ENCODE measurements at regions not wholly inside any gene's neighbourhood (a gene's known extent, or its start where the extent isn't known, plus 50 kb on each side); places are given as distances from the start of the nearest gene placed in this dataset.
"Not testable (repeated sequence)": the region's sequence is repeated elsewhere in the genome, so short reads cannot be mapped to it uniquely, and the experiment has no call there.

- no peak overlapping the region for H3K9ac ChIP-seq (ENCODE audit: low read depth, low read length)
- no peaks in the 10 kb centered on the region for H3K9me3 ChIP-seq (ENCODE audit: insufficient read depth, low read depth, low read length)
- H3K4me3 ChIP-seq (ENCODE audit: low read length) = no peak overlapping the region
- H3K36me3 ChIP-seq (ENCODE audit: insufficient read depth, low read depth, low read length) = no peaks in the 10 kb centered on the region
- H3K27me3 ChIP-seq (ENCODE audit: insufficient read depth, low read length) = peaks cover 20% of the 10 kb centered on the region
- no peak overlapping the region for H3K27ac ChIP-seq (ENCODE audit: low read length)
- peaks cover 31% of the 10 kb centered on the region for H3K4me1 ChIP-seq (ENCODE audit: insufficient read depth, low read length)
Observed at GRCh38 chr9:27673641-27674040, 100.4 kb upstream of the C9orf72 start.

DNA sequence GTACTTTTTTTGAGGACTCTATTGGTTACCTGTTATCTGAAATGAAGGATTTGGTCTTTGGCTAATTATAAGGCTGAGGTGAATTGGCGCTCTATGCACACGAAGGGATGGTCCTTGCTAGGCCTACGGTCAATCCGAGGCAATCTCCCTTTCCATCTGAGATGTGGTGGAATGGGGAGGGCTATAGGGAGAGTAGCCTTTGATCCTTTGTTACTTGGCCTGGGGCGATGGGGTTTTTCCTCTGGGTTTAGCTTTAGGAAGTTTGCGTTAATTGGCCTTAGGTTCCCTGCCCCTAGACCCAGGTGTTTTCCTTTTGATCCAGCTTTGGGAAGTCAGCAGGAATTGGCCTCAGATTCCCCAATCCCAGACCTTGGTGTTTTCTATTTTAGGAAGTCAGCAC, 102.1 kb upstream of the C9orf72 start:
- H3K27me3 ChIP-seq (ENCODE audit: insufficient read depth, low read length) = peaks cover 13% of the 10 kb centered on the region
- no peak overlapping the region for H3K4me3 ChIP-seq (ENCODE audit: low read length)
- no peak overlapping the region for H3K27ac ChIP-seq (ENCODE audit: low read length)
- H3K4me1 ChIP-seq (ENCODE audit: insufficient read depth, low read length) = peaks cover 33% of the 10 kb centered on the region
- H3K9me3 ChIP-seq (ENCODE audit: insufficient read depth, low read depth, low read length) = no peaks in the 10 kb centered on the region
- no peaks in the 10 kb centered on the region for H3K36me3 ChIP-seq (ENCODE audit: insufficient read depth, low read depth, low read length)
- H3K9ac ChIP-seq (ENCODE audit: low read depth, low read length) = no peak overlapping the region

- Histone ChIP-seq H3K36me3 (ENCODE audit: insufficient read depth, low read depth, low read length) (no peaks in the 10 kb centered on the region), H3K4me1 (ENCODE audit: insufficient read depth, low read length) (peaks cover 29% of the 10 kb centered on the region; the same call in 1 of the 2 replicates), H3K9ac (ENCODE audit: low read depth, low read length) (no peak overlapping the region), H3K4me3 (ENCODE audit: low read length) (no peak overlapping the region), H3K27ac (ENCODE audit: low read length) (no peak overlapping the region), H3K27me3 (ENCODE audit: insufficient read depth, low read length) (peaks cover 6% of the 10 kb centered on the region), H3K9me3 (ENCODE audit: insufficient read depth, low read depth, low read length) (no peaks in the 10 kb centered on the region)
Observed at GRCh38 chr9:27676827-27677226, 103.5 kb upstream of the C9orf72 start.

- Histone ChIP-seq H3K4me1 (ENCODE audit: insufficient read depth, low read length) (peaks cover 20% of the 10 kb centered on the region; the same call in 1 of the 2 replicates), H3K4me3 (ENCODE audit: low read length) (peak overlapping the region; percentile 43; the same call in 1 of the 2 replicates), H3K27me3 (ENCODE audit: insufficient read depth, low read length) (no peaks in the 10 kb centered on the region), H3K9me3 (ENCODE audit: insufficient read depth, low read depth, low read length) (no peaks in the 10 kb centered on the region), H3K36me3 (ENCODE audit: insufficient read depth, low read depth, low read length) (no peaks in the 10 kb centered on the region), H3K27ac (ENCODE audit: low read length) (no peak overlapping the region), H3K9ac (ENCODE audit: low read depth, low read length) (peak overlapping the region; percentile 38; the same call in 1 of the 2 replicates)
Observed at GRCh38 chr9:27679338-27679737, 106.1 kb upstream of the C9orf72 start.

GRCh38 chr9:27683181-27683580, 109.9 kb upstream of the C9orf72 start:
- Histone ChIP-seq H3K36me3 (ENCODE audit: insufficient read depth, low read depth, low read length) (no peaks in the 10 kb centered on the region), H3K4me3 (ENCODE audit: low read length) (no peak overlapping the region), H3K4me1 (ENCODE audit: insufficient read depth, low read length) (peaks cover 20% of the 10 kb centered on the region; the same call in 1 of the 2 replicates), H3K9ac (ENCODE audit: low read depth, low read length) (no peak overlapping the region), H3K27ac (ENCODE audit: low read length) (no peak overlapping the region), H3K27me3 (ENCODE audit: insufficient read depth, low read length) (no peaks in the 10 kb centered on the region), H3K9me3 (ENCODE audit: insufficient read depth, low read depth, low read length) (no peaks in the 10 kb centered on the region)

DNA sequence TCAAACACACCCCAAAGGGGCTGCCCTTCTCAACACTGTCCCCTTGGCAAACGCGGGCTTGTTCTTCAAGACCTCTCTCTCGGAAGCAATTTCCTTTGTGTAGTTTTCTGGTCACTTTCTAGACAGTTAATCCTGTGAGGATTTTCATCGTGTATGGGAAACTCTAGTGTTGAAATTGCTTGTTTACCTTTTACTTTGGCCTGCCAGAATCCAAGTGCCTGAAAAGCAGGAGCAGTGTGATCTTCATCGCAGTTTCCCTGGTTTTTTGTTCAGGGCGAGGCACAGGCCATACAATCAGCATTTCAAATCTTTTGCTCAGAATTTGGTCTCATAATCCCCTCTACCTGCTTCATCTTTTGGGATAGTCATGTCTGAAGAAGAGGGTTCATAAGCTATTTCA, 115.7 kb upstream of the C9orf72 start:
- Histone ChIP-seq H3K27me3 (ENCODE audit: insufficient read depth, low read length) (no peaks in the 10 kb centered on the region), H3K9me3 (ENCODE audit: insufficient read depth, low read depth, low read length) (no peaks in the 10 kb centered on the region), H3K27ac (ENCODE audit: low read length) (no peak overlapping the region), H3K4me1 (ENCODE audit: insufficient read depth, low read length) (no peaks in the 10 kb centered on the region), H3K36me3 (ENCODE audit: insufficient read depth, low read depth, low read length) (no peaks in the 10 kb centered on the region), H3K4me3 (ENCODE audit: low read length) (no peak overlapping the region), H3K9ac (ENCODE audit: low read depth, low read length) (no peak overlapping the region)

DNA sequence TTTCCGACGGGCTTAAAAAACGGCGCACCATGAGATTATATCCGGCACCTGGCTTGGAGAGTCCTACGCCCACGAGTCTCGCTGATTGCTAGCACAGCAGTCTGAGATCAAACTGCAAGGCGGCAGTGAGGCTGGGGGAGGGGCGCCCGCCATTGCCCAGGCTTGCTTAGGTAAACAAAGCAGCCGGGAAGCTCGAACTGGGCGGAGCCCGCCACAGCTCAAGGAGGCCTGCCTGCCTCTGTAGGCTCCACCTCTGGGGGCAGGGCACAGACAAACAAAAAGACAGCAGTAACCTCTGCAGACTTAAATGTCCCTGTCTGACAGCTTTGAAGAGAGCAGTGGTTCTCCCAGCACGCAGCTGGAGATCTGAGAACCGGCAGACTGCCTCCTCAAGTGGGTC, 117.5 kb upstream of the C9orf72 start:
- H3K4me1 ChIP-seq (ENCODE audit: insufficient read depth, low read length); H3K9me3 ChIP-seq (ENCODE audit: insufficient read depth, low read depth, low read length); H3K27ac ChIP-seq (ENCODE audit: low read length); H3K36me3 ChIP-seq (ENCODE audit: insufficient read depth, low read depth, low read length); H3K27me3 ChIP-seq (ENCODE audit: insufficient read depth, low read length); H3K9ac ChIP-seq (ENCODE audit: low read depth, low read length): not testable (repeated sequence)
- peak overlapping the region; percentile 37; the same call in 1 of the 2 replicates for H3K4me3 ChIP-seq (ENCODE audit: low read length)

DNA sequence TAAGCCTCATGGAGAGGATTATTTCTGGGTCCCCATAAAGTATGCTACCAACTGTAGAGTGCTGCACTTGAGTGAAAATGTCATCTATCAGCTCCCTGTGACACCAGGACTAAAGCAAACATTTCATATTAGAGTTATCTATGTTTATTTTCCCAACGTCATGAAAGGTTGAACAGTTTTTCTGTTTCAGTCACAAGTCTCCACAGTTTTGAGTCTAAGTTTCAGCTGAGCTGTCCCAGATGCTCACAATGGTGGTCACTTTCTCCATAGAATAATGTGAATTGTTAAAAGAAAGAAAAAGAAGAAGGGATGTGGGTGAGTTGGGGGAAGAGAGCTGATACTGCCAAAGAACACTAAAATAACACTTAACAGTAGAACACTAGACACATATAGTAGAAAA, 126.3 kb upstream of the C9orf72 start:
- H3K9ac ChIP-seq (ENCODE audit: low read depth, low read length) = no peak overlapping the region
- no peaks in the 10 kb centered on the region for H3K9me3 ChIP-seq (ENCODE audit: insufficient read depth, low read depth, low read length)
- H3K4me1 ChIP-seq (ENCODE audit: insufficient read depth, low read length) = no peaks in the 10 kb centered on the region; the same call in 1 of the 2 replicates
- no peaks in the 10 kb centered on the region for H3K36me3 ChIP-seq (ENCODE audit: insufficient read depth, low read depth, low read length)
- no peak overlapping the region for H3K4me3 ChIP-seq (ENCODE audit: low read length)
- H3K27me3 ChIP-seq (ENCODE audit: insufficient read depth, low read length) = no peaks in the 10 kb centered on the region
- H3K27ac ChIP-seq (ENCODE audit: low read length) = no peak overlapping the region

DNA sequence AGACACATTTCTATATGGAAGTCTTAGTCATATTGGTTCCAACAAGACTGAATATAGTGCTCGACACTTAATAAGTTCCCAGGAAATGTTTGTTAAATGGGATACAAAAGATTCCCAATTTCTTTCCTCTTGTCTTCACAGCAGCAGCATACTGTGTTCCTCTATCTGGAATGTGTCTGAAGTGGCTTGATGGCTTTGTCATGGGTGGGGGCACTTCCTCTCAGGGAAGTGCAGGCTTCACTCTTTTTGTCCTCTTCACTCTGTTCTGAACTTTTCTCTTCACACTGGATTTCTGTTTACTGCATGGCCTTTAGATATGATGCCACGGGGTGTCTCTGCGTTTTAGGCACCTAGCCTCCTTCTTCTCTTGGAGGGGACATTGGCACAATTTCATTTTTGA, 127.7 kb upstream of the C9orf72 start:
- Histone ChIP-seq H3K4me3 (ENCODE audit: low read length) (no peak overlapping the region), H3K9ac (ENCODE audit: low read depth, low read length) (no peak overlapping the region), H3K27me3 (ENCODE audit: insufficient read depth, low read length) (no peaks in the 10 kb centered on the region), H3K36me3 (ENCODE audit: insufficient read depth, low read depth, low read length) (no peaks in the 10 kb centered on the region), H3K9me3 (ENCODE audit: insufficient read depth, low read depth, low read length) (no peaks in the 10 kb centered on the region), H3K4me1 (ENCODE audit: insufficient read depth, low read length) (no peaks in the 10 kb centered on the region; the same call in 1 of the 2 replicates), H3K27ac (ENCODE audit: low read length) (no peak overlapping the region)

- no peak overlapping the region for H3K27ac ChIP-seq (ENCODE audit: low read length)
- H3K9me3 ChIP-seq (ENCODE audit: insufficient read depth, low read depth, low read length) = no peaks in the 10 kb centered on the region
- H3K36me3 ChIP-seq (ENCODE audit: insufficient read depth, low read depth, low read length) = no peaks in the 10 kb centered on the region
- no peak overlapping the region for H3K4me3 ChIP-seq (ENCODE audit: low read length)
- no peak overlapping the region for H3K9ac ChIP-seq (ENCODE audit: low read depth, low read length)
- H3K4me1 ChIP-seq (ENCODE audit: insufficient read depth, low read length) = no peaks in the 10 kb centered on the region; the same call in 1 of the 2 replicates
- no peaks in the 10 kb centered on the region for H3K27me3 ChIP-seq (ENCODE audit: insufficient read depth, low read length)
Observed at GRCh38 chr9:27701587-27701986, 128.3 kb upstream of the C9orf72 start.

GRCh38 chr9:27703216-27703980, 130.1 kb upstream of the C9orf72 start:
- Histone ChIP-seq H3K9ac (ENCODE audit: low read depth, low read length) (no peak overlapping the region), H3K4me1 (ENCODE audit: insufficient read depth, low read length) (no peaks in the 10 kb centered on the region; the same call in 1 of the 2 replicates), H3K9me3 (ENCODE audit: insufficient read depth, low read depth, low read length) (no peaks in the 10 kb centered on the region), H3K27ac (ENCODE audit: low read length) (no peak overlapping the region), H3K27me3 (ENCODE audit: insufficient read depth, low read length) (no peaks in the 10 kb centered on the region), H3K36me3 (ENCODE audit: insufficient read depth, low read depth, low read length) (no peaks in the 10 kb centered on the region), H3K4me3 (ENCODE audit: low read length) (no peak overlapping the region)

GRCh38 chr9:27711241-27711640, 138.0 kb upstream of the C9orf72 start:
- Histone ChIP-seq H3K9me3 (ENCODE audit: insufficient read depth, low read depth, low read length) (peaks cover 8% of the 10 kb centered on the region), H3K36me3 (ENCODE audit: insufficient read depth, low read depth, low read length) (no peaks in the 10 kb centered on the region), H3K27ac (ENCODE audit: low read length) (no peak overlapping the region), H3K4me1 (ENCODE audit: insufficient read depth, low read length) (no peaks in the 10 kb centered on the region), H3K4me3 (ENCODE audit: low read length) (no peak overlapping the region), H3K27me3 (ENCODE audit: insufficient read depth, low read length) (no peaks in the 10 kb centered on the region), H3K9ac (ENCODE audit: low read depth, low read length) (no peak overlapping the region)

Measured in iPS-20b (cell line).